HG03457 (cell line): ENCODE measurements at regions not wholly inside any gene's neighbourhood (a gene's known extent, or its start where the extent isn't known, plus 50 kb on each side); places are given as distances from the start of the nearest gene placed in this dataset.

ENCODE experiments used
- ATAC-seq: cut with Tn5 transposase; IDR thresholded peaks from one replicate; pipeline ENCODE4 v1.9.1; 2021; ENCODE audit warnings: moderate number of reproducible peaks; ENCODE audit not compliant: unreplicated experiment

DNA sequence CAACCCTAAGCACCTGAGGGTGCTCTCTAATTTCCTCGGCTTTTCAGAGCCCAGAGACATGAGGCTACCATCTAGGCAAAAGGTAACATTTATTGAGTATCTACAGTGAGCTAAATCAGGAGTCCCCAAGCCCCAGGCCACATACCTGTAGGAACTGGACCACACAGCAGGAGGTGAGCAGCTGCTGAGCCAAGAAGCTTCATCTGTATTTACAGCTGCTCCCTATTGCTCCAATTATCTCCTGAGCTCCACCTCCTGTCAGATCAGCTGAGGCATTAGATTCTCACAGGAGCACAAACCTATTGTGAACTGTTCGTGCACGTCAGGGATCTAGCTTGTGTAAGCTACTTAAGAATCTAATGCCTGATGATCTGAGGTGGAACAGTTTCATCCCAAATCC, 70.2 kb downstream of the RND3 start:
- ATAC-seq: no peak

DNA sequence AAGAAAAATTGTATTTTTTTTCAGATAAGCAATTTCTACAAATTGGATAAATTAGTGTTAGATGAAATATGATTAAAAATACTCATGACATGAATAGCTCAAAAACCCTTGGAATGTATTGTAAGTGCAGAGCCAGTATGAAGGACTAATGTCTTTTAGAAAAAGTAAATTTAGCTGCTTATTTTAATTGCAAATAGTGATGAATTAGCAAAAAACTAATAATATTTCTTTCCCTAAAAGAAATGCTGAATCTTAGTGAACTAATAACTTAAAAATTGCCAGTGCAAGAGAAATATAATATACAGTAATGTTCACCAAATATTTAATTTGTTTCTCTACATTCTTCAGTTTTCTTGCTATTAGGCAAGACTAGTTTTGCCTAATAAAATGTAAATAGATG, 72.4 kb downstream of the RND3 start:
- ATAC-seq: no peak

DNA sequence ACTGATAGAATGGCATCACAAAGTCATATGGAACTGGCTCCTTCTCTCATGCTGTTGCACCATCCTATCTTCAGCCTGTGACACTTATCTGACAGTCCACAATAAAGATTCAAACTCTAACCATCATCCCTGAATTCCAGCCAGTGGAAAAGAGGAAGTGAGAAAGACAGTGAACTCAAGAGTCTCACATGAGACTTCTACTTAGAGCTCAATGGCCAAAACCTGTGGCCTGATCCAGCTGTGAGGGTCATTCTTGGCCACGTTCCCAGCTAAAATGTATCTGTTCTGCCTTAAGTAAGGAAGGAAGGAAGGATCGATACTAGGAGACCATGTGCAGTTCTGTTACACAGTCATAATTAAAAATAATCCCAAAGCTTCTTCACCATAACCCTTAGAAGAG, 73.6 kb downstream of the RND3 start:
- ATAC-seq: no peak

DNA sequence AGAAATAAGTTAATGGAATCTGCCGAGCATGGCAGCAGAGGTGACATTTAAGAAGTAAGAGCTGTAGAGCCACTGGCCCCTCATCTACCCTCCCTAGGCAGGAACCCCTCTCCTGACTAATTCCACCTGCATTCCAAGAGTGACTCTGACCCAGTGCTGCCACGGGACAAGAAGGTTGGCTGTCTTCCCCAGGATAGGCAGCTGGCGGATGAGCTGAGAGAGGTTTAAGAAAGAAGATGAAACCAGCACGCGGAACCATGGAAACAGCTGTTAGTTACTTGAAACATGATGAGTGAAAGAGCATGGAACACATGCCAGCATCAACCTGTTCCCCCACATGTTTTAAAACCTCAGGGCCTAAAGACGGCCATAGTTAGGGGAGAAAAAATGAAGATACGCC, 74.1 kb downstream of the RND3 start:
- no peak for ATAC-seq

DNA sequence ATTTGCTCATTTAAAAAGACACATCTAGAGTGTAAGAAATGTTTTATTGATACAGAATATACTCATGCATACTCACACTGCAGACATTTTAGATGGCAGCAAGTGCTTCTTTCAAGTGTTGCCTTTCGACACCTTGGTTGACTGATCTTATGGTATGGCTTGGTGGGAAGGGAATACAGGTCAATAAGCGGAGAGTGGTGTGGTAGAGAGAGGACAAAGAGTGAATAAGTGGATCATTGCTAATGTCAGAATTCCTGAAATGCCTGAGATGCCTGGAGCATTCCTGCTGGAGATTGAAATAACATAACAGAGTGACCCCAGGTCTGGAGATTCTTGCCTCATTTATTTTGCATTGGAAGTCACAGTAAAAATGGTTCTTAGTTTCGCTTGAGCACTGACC, 76.7 kb downstream of the RND3 start:
- no peak for ATAC-seq

DNA sequence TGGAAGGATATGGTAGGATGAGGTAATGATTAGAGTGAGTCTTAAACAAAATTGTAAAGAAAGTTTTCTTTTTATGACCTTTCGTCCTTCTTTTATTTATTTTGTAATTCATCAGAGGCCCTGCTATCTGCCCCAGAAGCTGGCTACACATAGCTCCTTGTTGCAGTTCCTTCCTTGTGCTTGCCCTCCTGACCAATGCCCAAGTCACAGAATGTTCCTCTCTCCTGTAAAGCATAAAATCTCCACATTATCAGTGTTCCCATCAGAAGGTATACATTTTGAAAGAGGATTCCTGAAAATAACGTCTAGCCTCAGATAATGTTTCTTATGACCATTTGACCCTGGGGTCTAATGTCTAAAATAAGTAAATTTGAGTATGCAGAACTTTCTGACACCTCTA, 78.3 kb downstream of the RND3 start:
- no peak for ATAC-seq

DNA sequence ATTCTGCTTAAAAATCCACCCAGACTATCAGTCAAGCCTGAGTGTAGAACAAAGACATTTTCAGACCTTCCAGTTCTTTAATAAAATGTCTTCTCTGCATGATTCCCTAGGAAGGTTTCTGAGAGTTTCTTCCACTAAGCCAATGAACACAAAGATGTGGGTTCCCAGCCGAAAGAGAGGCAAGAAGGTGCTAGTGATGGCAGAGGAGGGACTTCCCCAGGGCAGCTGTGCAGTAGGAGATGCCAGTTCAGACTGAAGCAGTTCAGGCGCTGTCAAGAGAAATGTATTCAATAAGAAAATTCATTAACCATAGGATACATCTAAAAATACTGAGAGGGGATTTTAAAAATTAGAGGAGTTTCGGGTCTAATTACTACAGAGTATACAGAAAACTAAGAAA, 83.3 kb downstream of the RND3 start:
- no peak for ATAC-seq

DNA sequence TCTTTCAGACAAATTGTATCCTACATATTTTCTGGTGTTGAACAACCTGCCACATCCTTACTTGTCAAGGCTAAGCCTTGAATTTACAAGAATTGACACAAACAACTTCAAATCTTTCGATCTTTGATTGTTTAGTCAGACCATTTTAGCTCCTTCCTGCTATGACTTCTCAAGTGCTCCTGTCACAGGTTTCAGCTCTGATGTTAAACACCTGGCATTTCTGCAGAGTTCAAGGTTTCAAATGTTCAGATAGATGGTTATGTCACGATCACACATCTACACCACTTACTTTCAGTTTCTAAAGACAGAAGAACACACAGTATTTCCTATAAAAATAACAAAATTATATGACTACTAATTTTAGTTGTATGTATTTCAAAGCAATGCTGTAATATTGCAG, 84.0 kb downstream of the RND3 start:
- peak; percentile 86 for ATAC-seq

DNA sequence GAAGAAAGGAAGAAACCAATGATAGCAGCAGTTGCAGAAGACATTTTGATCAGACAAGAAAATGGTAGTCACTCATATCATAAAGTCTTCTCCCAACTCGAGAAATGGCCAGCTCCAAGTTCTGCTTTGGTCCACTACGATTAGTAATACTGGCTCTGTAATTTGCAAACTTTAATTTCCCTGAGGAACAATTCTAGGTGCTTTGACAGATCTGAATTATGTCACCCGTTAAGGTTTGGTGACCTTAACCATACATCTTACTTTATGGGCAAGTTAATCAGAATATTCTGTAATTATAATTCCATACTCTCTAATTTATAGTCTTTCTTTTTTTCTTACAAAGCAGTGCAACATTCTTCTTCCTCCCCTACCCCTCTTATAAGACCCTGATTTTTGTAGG, 84.5 kb downstream of the RND3 start:
- no peak for ATAC-seq

DNA sequence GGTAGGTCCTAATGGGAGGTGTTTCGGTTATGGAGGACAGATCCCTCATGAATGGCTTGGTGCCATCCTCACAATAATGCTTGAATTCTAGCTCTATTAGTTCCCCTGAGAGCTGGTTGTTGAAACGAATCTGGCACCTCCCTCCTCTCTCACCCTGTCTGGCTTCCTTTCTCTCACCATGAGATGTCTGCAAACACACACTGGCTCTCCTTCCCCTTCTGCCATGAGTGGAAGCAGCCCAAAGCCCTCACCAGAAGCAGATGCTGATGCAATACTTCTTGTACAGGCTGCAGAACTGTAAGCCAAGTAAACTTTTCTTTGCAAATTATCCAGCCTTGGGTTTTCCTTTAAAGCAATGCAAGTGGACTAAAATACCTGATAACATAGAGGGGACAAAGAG, 86.6 kb downstream of the RND3 start:
- no peak for ATAC-seq

DNA sequence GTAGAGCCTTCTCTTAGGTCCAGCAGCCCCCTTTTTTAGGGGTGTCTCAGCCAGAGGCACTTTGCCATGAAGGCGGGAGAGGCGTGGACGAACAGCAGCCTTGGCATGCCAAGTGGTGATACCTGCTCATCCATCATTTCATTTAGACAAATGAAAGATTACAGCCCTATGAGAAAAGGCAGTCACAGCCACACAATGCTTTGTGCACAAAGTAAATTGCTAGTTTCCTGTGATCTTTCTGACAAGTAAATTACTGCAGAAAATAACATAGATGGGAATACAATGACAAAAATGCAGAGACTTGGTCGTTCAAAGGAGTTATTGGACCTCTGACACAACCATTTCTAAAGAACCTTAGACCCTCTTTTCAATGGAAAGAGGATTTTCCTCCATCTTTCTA, 94.9 kb downstream of the RND3 start:
- no peak for ATAC-seq

DNA sequence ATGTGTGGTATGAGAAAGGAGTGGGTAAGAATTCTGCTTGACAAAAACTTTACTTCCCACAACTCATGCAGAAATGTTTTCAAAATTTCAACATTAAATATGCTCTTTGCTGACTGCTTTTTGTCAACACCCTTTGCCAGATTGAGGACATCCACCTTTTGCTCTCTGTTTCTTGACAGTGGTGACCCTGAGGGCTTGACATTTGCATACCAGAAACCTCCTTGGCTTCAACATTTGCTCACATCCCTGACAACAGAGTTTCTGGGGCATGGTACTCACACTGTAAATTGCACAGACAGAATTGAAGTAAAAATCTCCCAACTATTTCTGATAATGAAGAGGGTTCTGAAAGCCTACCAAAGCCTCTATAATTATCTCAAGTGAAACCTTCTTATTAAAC, 95.7 kb downstream of the RND3 start:
- no peak for ATAC-seq

DNA sequence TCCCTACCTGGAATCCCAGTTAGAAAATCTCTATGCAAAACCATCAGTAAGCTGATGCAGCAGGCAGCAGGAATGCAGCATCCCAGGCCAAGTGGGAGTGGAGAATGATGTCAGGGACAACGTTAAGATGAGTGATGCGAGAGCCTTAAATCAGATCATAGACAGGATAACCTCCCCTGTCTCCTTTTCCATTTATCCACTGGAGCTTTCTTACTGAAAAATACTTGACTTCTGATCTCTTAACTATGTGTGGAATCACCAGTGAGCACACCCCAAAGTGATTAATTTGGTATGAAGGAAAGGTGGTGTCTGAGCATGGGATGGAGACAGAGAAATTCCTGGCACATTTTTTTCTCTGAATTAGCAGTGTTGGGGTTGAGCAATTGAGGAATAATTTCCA, 98.0 kb downstream of the RND3 start:
- no peak for ATAC-seq

DNA sequence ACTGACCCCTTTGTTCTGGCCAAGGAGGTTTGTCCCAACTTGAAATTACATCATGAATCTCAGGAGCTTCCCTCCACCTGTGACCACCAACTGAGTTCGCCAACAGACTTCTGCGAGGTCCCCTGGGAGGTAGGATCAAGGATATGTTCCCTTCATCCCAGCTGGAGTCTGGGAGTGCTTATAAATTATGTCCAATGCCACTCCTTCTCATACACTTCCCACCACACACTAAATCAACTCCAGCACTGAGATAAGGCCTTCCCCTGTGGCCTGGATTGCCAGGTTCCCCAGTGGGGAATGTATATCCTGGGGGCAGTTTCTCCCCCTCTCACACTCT, 99.2 kb downstream of the RND3 start:
- no peak for ATAC-seq

DNA sequence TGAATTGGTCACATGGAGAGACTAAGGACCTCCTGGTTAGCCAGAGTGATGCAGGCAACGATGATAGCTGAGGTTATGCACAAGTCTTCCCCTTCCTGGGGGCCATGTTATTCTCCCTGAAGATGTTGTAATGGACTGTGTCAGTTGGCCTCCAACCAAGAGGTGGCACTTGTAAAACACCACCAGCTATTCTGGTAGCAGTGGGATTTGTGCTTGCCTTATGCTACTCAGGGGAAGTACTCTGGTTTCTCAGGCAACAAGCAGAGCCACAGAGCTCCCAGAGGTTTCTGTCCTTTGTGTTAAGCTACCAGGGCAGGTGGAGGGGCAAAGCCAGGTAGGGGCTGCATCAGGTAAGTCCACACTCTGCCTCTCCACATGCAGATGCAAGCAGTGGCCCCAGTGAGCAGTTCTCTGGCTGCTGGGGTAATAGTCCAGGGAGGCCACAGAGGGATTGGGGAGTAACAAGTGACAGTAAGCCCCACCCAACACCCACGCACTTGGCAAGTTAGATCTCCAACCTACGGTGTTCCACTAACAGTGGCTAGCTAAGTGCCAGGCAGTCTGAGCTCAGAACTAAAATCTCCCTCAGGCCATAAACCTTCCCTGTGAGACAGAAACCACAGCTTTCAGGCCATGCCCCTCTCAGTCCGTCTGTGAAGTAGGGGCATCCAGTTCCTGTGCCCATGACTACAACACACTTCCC, 99.7 kb downstream of the RND3 start:
- no peak for ATAC-seq

DNA sequence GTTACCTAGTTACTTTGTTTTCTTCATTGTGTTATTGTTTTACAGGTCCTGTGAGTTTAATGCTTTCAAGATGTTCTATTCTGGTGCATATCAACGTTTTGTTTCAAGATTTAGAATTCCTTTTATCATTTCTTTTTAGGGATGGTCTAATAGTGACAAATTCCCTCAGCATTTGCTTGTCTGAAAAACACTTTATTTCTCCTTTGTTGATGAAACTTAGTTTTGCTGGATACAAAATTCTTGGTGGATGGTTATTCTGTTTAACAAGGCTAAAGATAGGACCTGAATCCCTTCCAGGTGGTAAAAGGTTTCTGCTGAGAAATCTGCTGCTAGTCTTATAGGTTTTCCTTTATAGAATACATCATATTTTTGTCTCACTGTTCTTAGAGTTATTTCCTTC, 102.3 kb downstream of the RND3 start:
- ATAC-seq: no peak

DNA sequence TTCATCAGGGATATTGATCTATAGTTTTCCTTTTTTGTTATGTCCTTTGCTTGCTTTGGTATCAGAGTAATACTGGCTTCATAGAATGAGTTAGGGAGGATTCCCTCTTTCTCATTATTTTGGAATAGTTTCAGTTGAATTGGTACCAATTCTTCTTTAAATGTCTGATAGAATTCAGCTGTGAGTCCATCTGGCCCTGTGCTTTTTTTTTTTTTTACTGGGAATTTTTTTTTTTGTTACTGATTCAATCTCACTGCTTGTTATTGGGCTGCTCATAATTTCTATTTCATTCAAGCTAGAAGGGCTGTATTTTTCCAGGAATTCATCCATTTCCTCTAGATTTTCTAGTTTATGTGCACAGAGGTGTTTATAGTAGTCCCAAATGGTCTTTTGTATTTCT, 103.9 kb downstream of the RND3 start:
- ATAC-seq: no peak

DNA sequence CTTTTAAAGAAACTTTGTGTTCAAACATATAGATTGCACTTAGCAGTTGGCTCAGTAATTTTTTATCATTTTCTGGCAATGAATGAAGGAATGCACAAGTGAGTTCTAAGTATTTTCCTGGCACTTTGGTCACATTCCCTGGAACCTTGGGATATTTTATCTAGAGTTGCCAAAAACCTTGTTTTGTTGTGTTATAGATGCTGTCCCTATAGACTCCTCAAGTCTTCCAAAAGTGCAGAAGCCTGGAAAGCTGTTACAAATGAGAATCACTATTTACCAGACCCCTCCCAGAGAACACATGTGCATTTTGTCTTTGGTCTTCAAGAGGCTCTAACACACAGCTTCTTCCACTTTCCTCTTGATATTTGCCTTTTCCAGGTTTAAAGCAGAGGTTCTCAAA, 108.3 kb downstream of the RND3 start:
- no peak for ATAC-seq

DNA sequence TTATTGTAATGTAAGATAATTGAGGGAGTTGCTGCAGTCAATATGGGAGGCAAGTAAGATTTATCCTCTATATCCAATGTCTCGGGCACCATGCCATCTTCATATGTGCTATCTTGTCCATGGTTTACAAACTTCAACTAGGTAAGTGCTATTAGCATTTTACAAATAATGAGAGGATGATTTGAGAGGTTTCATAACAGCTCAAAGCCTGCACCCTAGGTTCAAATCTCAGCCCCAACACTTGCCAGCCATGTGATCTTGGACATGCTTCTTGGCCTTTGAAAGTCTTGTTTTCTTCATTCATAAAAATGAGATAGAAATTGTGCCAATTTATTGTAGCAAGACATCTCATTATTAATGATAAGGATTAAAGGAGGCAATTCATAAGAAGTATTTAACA, 108.8 kb downstream of the RND3 start:
- ATAC-seq: no peak

DNA sequence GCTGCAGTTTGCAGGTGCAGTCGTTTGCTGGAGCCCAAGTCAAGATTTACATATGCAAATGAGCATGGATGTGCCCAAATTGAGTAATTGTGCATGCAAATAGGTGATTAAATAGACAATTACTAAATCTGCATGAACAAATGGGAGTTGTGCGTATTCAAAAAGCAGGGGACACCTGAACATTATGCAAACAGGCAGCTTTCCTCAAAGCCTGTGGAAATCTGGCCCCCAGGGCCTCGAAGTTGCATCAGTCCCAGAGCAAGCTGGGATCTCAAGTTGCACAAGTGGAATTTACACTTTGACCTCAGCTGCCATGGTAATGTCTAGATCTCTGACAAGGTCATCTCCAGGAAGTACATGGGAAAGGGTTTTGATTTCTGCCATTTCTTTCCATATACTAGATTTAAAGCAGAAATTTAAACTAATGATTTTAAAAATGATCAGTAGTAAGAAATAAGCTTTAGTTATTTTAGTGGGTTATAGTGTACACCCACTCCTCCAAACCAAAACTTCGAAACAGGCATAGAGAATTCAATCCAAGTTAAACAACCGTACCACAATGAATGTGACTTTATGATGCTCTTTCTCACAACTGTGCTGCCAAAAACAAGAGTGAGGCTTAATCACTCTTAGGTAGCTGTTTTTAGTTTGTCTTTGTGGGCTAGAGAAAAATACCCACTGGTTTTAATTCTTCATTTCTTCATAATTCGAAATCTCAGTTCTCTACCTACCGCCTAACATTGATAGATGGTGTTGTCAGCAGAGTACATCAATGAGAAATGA, 110.7 kb downstream of the RND3 start:
- ATAC-seq: no peak

DNA sequence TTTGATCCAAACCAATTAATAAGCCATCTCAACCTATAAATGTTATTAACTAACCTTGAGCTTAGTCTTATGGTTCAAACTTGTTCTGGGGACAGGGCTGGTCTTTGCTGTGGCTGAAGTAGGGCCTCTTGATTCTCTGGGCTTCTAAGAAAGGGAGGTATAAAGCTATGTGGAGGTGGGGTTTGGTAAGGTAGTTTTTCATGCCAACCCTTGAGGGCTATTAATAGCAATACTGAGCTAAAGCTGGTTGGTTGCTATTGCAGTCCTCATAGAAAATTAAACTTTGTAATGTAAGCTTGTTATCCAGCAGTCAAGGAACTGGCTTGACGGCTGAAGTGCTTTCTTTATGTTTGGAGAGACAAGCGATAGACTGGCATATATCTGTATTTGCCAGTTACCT, 112.1 kb downstream of the RND3 start:
- no peak for ATAC-seq

DNA sequence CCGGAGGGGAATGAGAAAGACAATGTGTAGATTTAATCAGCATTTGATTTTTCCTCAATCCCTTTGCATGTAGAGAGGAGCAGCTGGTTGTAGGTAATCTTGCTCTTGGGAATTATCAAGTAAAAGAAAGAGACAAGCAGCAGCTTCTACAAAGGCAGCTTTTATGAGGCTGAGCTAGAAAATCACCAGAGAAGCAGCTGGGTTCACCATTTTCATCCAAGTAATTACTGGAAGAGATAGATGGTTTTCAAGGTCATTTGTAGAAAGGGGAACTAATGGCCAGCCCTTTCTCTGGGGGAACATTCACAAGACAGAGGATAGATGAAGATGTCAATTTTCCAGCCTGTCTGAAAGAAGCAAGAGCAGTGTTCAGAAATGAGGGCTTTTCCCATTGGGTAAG, 113.0 kb downstream of the RND3 start:
- no peak for ATAC-seq

DNA sequence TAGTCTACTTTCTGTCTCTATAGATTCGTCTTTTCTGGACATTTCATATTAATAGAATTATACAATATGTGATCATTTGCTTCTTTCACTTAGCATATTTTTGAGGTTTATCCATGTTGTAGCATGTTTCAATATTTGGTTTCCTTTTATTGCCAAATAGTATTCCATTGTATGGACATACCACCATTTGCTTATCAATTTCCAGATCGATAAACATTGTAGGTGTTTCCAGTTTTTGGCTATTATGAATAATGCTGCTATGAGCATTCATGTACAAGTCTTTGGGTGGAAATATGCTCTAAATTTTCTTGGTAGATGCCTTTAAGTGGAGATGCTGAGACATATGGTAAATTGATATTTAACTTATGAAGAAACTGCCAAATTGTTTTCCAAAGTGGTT, 114.1 kb downstream of the RND3 start:
- ATAC-seq: no peak
